Panc1 (cell line): ENCODE measurements at regions not wholly inside any gene's neighbourhood (a gene's known extent, or its start where the extent isn't known, plus 50 kb on each side); places are given as distances from the start of the nearest gene placed in this dataset.

ENCODE experiments used
- POLR2AphosphoS5 ChIP-seq: IDR thresholded peaks from 2 replicates; pipeline ENCODE4 v1.6.1; 2012; ENCODE audit warnings: mild to moderate bottlenecking, low read depth, low read length, moderate library complexity
- TF ChIP-seq, protein P1 (sequence below): fragments of 450-650 bp; IDR thresholded peaks from 2 replicates; pipeline ENCODE4 v1.5.1; 2017; ENCODE audit warnings: mild to moderate bottlenecking
- TF ChIP-seq, protein P2 (sequence below), 2 experiments: IDR thresholded peaks; 2 replicates each; pipeline ENCODE4 v1.6.1; 2011 to 2012; ENCODE audit warnings: low read depth in 2 of 2, control low read depth in 1 of 2, low read length in 1 of 2, mild to moderate bottlenecking in 1 of 2, moderate library complexity in 1 of 2; ENCODE audit not compliant: insufficient read depth in 1 of 2

DNA sequence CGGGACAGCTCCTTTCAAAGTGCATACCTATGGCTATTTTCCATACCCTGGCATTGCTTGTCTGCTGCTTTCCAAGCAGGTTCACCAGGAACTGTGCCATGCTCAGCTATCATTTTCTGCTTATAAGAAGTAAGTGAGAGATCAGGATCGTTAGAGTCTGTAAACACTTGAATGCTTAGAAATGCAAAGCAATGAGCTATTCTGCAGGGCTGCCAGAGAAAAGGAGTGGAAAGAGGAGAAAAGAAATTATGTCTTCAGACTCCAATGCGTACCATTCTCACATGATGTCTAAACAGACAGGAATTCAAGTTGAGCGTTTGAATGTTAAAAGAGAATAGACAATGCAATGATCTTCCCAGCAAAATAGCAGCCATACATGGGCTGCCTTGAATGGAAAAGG is 245.5 kb upstream of the SLC7A11 start:
- TF ChIP-seq, protein P1, sequence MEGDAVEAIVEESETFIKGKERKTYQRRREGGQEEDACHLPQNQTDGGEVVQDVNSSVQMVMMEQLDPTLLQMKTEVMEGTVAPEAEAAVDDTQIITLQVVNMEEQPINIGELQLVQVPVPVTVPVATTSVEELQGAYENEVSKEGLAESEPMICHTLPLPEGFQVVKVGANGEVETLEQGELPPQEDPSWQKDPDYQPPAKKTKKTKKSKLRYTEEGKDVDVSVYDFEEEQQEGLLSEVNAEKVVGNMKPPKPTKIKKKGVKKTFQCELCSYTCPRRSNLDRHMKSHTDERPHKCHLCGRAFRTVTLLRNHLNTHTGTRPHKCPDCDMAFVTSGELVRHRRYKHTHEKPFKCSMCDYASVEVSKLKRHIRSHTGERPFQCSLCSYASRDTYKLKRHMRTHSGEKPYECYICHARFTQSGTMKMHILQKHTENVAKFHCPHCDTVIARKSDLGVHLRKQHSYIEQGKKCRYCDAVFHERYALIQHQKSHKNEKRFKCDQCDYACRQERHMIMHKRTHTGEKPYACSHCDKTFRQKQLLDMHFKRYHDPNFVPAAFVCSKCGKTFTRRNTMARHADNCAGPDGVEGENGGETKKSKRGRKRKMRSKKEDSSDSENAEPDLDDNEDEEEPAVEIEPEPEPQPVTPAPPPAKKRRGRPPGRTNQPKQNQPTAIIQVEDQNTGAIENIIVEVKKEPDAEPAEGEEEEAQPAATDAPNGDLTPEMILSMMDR: no peak
- TF ChIP-seq POLR2AphosphoS5: no peak
- TF ChIP-seq, protein P2, sequence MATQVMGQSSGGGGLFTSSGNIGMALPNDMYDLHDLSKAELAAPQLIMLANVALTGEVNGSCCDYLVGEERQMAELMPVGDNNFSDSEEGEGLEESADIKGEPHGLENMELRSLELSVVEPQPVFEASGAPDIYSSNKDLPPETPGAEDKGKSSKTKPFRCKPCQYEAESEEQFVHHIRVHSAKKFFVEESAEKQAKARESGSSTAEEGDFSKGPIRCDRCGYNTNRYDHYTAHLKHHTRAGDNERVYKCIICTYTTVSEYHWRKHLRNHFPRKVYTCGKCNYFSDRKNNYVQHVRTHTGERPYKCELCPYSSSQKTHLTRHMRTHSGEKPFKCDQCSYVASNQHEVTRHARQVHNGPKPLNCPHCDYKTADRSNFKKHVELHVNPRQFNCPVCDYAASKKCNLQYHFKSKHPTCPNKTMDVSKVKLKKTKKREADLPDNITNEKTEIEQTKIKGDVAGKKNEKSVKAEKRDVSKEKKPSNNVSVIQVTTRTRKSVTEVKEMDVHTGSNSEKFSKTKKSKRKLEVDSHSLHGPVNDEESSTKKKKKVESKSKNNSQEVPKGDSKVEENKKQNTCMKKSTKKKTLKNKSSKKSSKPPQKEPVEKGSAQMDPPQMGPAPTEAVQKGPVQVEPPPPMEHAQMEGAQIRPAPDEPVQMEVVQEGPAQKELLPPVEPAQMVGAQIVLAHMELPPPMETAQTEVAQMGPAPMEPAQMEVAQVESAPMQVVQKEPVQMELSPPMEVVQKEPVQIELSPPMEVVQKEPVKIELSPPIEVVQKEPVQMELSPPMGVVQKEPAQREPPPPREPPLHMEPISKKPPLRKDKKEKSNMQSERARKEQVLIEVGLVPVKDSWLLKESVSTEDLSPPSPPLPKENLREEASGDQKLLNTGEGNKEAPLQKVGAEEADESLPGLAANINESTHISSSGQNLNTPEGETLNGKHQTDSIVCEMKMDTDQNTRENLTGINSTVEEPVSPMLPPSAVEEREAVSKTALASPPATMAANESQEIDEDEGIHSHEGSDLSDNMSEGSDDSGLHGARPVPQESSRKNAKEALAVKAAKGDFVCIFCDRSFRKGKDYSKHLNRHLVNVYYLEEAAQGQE (IDR thresholded peaks at IDR 0.05; ENCODE audit: insufficient read depth in 1 of 2, low read depth in 2 of 2, low read length in 1 of 2): no peak
